Prostate gland (tissue), 2 donors: ENCODE measurements at regions not wholly inside any gene's neighbourhood (a gene's known extent, or its start where the extent isn't known, plus 50 kb on each side); places are given as distances from the start of the nearest gene placed in this dataset.

Experiments used
- POLR2A ChIP-seq: fragments of 450-650 bp; IDR thresholded peaks from one replicate; pipeline ENCODE4 v1.6.1; 2016; ENCODE audit warnings: antibody characterized with exemption, mild to moderate bottlenecking
- TF ChIP-seq, protein P1 (sequence below), 4 experiments: fragments of 200-600 bp in 2 of 4; fragments of 450-650 bp in 2 of 4; sonication (generic) in 2 of 4; IDR thresholded peaks; 1 replicate in 3 of 4; 2 replicates in 1 of 4; pipeline ENCODE4 v1.5.1; 2016 to 2019; ENCODE audit warnings: antibody characterized with exemption in 4 of 4, mild to moderate bottlenecking in 2 of 4, moderate library complexity in 2 of 4

DNA sequence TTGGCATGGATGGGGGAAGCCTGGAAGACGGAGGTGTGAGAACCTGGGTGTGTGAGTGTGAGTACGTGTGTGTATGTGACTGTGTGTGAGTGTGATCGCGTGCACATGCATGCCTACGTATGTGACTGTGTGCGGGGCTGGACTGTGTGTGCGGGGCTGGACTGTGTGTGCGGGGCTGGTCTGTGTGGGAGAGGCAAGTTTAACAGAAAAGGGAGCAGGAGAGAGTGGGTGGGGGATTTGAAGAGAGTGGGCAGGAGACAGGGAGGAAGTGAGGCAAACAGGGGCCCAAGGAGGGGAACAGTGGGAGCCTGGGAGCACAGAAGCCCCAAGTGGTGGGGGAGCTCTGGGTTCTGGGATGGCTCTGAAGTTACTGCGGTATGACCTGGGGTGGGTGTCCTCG lies 103.7 kb upstream of the LHX5 start:
- TF ChIP-seq, protein P1, sequence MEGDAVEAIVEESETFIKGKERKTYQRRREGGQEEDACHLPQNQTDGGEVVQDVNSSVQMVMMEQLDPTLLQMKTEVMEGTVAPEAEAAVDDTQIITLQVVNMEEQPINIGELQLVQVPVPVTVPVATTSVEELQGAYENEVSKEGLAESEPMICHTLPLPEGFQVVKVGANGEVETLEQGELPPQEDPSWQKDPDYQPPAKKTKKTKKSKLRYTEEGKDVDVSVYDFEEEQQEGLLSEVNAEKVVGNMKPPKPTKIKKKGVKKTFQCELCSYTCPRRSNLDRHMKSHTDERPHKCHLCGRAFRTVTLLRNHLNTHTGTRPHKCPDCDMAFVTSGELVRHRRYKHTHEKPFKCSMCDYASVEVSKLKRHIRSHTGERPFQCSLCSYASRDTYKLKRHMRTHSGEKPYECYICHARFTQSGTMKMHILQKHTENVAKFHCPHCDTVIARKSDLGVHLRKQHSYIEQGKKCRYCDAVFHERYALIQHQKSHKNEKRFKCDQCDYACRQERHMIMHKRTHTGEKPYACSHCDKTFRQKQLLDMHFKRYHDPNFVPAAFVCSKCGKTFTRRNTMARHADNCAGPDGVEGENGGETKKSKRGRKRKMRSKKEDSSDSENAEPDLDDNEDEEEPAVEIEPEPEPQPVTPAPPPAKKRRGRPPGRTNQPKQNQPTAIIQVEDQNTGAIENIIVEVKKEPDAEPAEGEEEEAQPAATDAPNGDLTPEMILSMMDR (IDR thresholded peaks at IDR 0.05): no peak
- no peak for TF ChIP-seq POLR2A
